ENCODE measurements at regions not wholly inside any gene's neighbourhood (a gene's known extent, or its start where the extent isn't known, plus 50 kb on each side); places are given as distances from the start of the nearest gene placed in this dataset.

- TF ChIP-seq, protein P1, sequence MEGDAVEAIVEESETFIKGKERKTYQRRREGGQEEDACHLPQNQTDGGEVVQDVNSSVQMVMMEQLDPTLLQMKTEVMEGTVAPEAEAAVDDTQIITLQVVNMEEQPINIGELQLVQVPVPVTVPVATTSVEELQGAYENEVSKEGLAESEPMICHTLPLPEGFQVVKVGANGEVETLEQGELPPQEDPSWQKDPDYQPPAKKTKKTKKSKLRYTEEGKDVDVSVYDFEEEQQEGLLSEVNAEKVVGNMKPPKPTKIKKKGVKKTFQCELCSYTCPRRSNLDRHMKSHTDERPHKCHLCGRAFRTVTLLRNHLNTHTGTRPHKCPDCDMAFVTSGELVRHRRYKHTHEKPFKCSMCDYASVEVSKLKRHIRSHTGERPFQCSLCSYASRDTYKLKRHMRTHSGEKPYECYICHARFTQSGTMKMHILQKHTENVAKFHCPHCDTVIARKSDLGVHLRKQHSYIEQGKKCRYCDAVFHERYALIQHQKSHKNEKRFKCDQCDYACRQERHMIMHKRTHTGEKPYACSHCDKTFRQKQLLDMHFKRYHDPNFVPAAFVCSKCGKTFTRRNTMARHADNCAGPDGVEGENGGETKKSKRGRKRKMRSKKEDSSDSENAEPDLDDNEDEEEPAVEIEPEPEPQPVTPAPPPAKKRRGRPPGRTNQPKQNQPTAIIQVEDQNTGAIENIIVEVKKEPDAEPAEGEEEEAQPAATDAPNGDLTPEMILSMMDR (conservative IDR thresholded peaks at IDR 0.05; ENCODE audit: low read depth in 2 of 2), result no peak
- TF ChIP-seq EZH2 (IDR thresholded peaks at IDR 0.05; ENCODE audit: low read depth, unreplicated experiment) (no peak), EZH2phosphoT487 (IDR thresholded peaks at IDR 0.05; ENCODE audit: unreplicated experiment) (no peak), POLR2AphosphoS5 (IDR thresholded peaks at IDR 0.05; ENCODE audit: low read depth) (no peak), ZNF114 (CRISPR knock-in tag; IDR thresholded peaks at IDR 0.05) (no peak), CREB1 (CRISPR knock-in tag; IDR thresholded peaks at IDR 0.05; ENCODE audit: low read depth) (no peak), NANOG (IDR thresholded peaks at IDR 0.05; ENCODE audit: borderline replicate concordance) (no peak; the same call in 1 of the 2 replicates), JUNB (IDR thresholded peaks at IDR 0.05; ENCODE audit: unreplicated experiment) (no peak), ZNF331 (CRISPR knock-in tag; IDR thresholded peaks at IDR 0.05; ENCODE audit: low read depth) (no peak)
- TF ChIP-seq, protein P2, sequence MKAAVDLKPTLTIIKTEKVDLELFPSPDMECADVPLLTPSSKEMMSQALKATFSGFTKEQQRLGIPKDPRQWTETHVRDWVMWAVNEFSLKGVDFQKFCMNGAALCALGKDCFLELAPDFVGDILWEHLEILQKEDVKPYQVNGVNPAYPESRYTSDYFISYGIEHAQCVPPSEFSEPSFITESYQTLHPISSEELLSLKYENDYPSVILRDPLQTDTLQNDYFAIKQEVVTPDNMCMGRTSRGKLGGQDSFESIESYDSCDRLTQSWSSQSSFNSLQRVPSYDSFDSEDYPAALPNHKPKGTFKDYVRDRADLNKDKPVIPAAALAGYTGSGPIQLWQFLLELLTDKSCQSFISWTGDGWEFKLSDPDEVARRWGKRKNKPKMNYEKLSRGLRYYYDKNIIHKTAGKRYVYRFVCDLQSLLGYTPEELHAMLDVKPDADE (IDR thresholded peaks at IDR 0.05), result no peak
- TF ChIP-seq, protein P3, sequence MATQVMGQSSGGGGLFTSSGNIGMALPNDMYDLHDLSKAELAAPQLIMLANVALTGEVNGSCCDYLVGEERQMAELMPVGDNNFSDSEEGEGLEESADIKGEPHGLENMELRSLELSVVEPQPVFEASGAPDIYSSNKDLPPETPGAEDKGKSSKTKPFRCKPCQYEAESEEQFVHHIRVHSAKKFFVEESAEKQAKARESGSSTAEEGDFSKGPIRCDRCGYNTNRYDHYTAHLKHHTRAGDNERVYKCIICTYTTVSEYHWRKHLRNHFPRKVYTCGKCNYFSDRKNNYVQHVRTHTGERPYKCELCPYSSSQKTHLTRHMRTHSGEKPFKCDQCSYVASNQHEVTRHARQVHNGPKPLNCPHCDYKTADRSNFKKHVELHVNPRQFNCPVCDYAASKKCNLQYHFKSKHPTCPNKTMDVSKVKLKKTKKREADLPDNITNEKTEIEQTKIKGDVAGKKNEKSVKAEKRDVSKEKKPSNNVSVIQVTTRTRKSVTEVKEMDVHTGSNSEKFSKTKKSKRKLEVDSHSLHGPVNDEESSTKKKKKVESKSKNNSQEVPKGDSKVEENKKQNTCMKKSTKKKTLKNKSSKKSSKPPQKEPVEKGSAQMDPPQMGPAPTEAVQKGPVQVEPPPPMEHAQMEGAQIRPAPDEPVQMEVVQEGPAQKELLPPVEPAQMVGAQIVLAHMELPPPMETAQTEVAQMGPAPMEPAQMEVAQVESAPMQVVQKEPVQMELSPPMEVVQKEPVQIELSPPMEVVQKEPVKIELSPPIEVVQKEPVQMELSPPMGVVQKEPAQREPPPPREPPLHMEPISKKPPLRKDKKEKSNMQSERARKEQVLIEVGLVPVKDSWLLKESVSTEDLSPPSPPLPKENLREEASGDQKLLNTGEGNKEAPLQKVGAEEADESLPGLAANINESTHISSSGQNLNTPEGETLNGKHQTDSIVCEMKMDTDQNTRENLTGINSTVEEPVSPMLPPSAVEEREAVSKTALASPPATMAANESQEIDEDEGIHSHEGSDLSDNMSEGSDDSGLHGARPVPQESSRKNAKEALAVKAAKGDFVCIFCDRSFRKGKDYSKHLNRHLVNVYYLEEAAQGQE (IDR thresholded peaks at IDR 0.05; ENCODE audit: unreplicated experiment), result no peak
Observed at GRCh38 chr9:107633406-107633805, 143.8 kb upstream of the KLF4 start.

Measured in GM23338 (cell line).